ENCODE measurements at regions not wholly inside any gene's neighbourhood (a gene's known extent, or its start where the extent isn't known, plus 50 kb on each side); places are given as distances from the start of the nearest gene placed in this dataset.

DNA sequence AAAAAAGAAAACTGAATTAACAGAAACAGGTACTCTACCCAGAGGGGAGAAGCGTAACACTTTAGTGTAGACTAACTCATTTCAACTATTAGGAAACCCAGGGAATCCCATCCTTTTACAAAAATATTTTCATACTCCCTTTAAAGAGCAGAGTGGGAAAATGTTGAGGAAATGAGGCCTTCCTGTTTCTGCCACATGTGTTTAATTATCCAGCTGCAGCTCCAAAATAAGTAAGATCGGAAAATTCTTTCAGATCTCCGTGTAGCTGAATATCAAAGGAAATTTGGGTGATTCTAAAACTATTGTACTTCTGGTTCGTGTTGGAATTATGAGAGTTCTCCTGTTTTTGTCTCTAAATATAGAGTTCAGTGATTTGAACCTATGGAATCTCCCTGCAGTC is 58.0 kb upstream of the CAV2 start:
- Histone ChIP-seq H3K18ac (ENCODE audit: insufficient read length, low read depth, low read length) (no peak overlapping the region), H3K27ac (ENCODE audit: insufficient read length, low read depth, low read length) (no peak overlapping the region), H4K5ac (ENCODE audit: insufficient read length, low read depth, low read length) (no peak overlapping the region), H2BK20ac (ENCODE audit: low read depth, low read length, poor library complexity, severe bottlenecking) (no peak overlapping the region), H3K9me3 (ENCODE audit: control insufficient read depth, low read depth, low read length) (no peaks in the 10 kb centered on the region), H4K91ac (ENCODE audit: insufficient read length, low read depth, low read length) (no peak overlapping the region), H3T11ph (ENCODE audit: low read length) (no peak overlapping the region), H3K4me1 (ENCODE audit: insufficient read depth, low read length) (no peaks in the 10 kb centered on the region), H3K27me3 (ENCODE audit: insufficient read depth, low read length) (no peaks in the 10 kb centered on the region), H3K79me1 (ENCODE audit: insufficient read depth, low read depth, low read length, poor library complexity, severe bottlenecking) (no peaks in the 10 kb centered on the region), H3K4me2 (ENCODE audit: insufficient read depth, insufficient read length, low read length) (no peak overlapping the region), H3K23ac (ENCODE audit: insufficient read length, low read depth, low read length) (no peak overlapping the region), H3K56ac (ENCODE audit: insufficient read length, low read depth, low read length) (no peak overlapping the region), H3K23me2 (ENCODE audit: insufficient read length, low read depth, low read length, poor library complexity, severe bottlenecking) (no peaks in the 10 kb centered on the region), H3K79me2 (ENCODE audit: insufficient read depth, low read length) (no peaks in the 10 kb centered on the region), H2BK5ac (ENCODE audit: insufficient read length, low read length) (no peak overlapping the region), H3K14ac (ENCODE audit: insufficient read depth, low read length) (no peak overlapping the region), H3K9ac (ENCODE audit: extremely low read depth, insufficient read length, low read length) (no peak overlapping the region), H2AK5ac (ENCODE audit: insufficient read length, low read length) (no peak overlapping the region), H4K8ac (replicated peaks; ENCODE audit: insufficient read length, low read depth, low read length) (no peak overlapping the region), H2BK15ac (ENCODE audit: low read depth, low read length) (no peak overlapping the region), H3K4ac (ENCODE audit: low read depth, low read length) (no peak overlapping the region), H2BK12ac (ENCODE audit: insufficient read length, low read depth, low read length) (no peak overlapping the region), H4K20me1 (ENCODE audit: control insufficient read depth, insufficient read depth, insufficient read length) (no peaks in the 10 kb centered on the region), H2BK120ac (ENCODE audit: low read depth, low read length, poor library complexity, severe bottlenecking) (no peak overlapping the region), H2AFZ (ENCODE audit: low read length) (no peak overlapping the region)
- Mint-ChIP-seq H3K36me3 (ENCODE audit: insufficient read depth in 1 of 3, low read depth in 3 of 3) (no peaks in the 10 kb centered on the region), H3K27me3 (ENCODE audit: low read depth) (no peaks in the 10 kb centered on the region), H3K4me3 (no peak overlapping the region), H3K4me1 (peaks cover 0 to 2% of the 10 kb centered on the region in 2 experiments; a peak in 1 of 4 replicates), H3K9me3 (no peaks in the 10 kb centered on the region), H3K27ac (no peak overlapping the region)
- no peak for DNase-seq
- TF ChIP-seq, protein P1, sequence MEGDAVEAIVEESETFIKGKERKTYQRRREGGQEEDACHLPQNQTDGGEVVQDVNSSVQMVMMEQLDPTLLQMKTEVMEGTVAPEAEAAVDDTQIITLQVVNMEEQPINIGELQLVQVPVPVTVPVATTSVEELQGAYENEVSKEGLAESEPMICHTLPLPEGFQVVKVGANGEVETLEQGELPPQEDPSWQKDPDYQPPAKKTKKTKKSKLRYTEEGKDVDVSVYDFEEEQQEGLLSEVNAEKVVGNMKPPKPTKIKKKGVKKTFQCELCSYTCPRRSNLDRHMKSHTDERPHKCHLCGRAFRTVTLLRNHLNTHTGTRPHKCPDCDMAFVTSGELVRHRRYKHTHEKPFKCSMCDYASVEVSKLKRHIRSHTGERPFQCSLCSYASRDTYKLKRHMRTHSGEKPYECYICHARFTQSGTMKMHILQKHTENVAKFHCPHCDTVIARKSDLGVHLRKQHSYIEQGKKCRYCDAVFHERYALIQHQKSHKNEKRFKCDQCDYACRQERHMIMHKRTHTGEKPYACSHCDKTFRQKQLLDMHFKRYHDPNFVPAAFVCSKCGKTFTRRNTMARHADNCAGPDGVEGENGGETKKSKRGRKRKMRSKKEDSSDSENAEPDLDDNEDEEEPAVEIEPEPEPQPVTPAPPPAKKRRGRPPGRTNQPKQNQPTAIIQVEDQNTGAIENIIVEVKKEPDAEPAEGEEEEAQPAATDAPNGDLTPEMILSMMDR (conservative IDR thresholded peaks at IDR 0.05): no peak
- WGBS (ENCODE audit: extremely low coverage, insufficient read length, low lambda C conversion rate): no CpG with 5 or more reads among the region's 4 CpGs

Data from H9 (cell line).